Fibroblast of lung (primary cell): ENCODE measurements at regions not wholly inside any gene's neighbourhood (a gene's known extent, or its start where the extent isn't known, plus 50 kb on each side); places are given as distances from the start of the nearest gene placed in this dataset.

Source experiments
- EZH2 ChIP-seq: IDR thresholded peaks from 2 replicates; pipeline ENCODE4 v1.5.1; 2012; ENCODE audit warnings: low read length, control low read depth, mild to moderate bottlenecking; ENCODE audit errors: missing control alignments
- TF ChIP-seq, protein P1 (sequence below), 2 donors: IDR thresholded peaks in 1 of 2; conservative IDR thresholded peaks in 1 of 2; 1 replicate in 1 of 2; 2 replicates in 1 of 2; pipeline ENCODE4 v1.5.1; 2011 to 2012; ENCODE audit warnings: low read length in 2 of 2, control low read depth in 1 of 2, inconsistent platforms in 1 of 2, low read depth in 1 of 2, mild to moderate bottlenecking in 1 of 2

DNA sequence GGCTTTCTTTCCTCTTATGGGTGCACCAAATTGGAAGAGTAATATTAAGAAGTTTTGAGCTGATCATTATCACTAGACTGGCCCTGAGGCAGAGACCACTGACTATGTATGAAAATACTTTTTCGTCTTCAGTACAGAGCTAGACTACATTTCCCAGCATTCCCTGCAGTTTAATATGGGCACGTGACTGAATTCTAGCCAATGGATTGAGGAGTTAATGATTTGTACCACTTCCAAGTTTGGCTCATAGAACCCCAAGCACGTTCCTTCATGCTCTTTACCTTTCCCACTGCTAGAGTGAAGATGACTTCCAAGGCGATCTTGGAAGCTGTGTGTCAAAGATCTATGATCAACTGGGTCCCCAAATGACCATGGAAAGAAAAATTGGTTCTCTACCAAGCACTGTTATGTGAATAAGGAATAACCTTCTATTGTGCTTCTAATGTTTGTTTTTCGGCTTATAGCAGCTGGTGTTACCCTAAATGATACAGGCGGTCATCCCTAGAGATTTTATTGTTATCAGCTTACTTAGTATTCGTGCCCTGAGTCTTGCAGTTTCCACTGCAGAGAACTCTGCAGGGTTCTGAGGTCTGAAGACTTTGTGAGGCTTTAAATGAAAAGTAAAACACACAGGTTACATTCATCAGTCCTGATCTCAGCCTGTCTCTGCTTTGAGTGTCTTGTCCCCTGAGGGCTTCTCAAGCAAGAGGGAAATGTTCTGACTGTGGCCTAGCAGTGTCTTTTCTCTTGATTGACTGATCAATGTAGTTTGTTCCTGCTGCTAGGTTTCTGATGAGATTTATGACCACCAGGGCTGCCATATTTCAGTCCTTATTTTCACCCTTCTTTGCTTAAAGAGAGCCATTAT lies 486.8 kb downstream of the PDCD6IP start:
- TF ChIP-seq, protein P1, sequence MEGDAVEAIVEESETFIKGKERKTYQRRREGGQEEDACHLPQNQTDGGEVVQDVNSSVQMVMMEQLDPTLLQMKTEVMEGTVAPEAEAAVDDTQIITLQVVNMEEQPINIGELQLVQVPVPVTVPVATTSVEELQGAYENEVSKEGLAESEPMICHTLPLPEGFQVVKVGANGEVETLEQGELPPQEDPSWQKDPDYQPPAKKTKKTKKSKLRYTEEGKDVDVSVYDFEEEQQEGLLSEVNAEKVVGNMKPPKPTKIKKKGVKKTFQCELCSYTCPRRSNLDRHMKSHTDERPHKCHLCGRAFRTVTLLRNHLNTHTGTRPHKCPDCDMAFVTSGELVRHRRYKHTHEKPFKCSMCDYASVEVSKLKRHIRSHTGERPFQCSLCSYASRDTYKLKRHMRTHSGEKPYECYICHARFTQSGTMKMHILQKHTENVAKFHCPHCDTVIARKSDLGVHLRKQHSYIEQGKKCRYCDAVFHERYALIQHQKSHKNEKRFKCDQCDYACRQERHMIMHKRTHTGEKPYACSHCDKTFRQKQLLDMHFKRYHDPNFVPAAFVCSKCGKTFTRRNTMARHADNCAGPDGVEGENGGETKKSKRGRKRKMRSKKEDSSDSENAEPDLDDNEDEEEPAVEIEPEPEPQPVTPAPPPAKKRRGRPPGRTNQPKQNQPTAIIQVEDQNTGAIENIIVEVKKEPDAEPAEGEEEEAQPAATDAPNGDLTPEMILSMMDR (conservative IDR thresholded peaks at IDR 0.05 in 1 of 2, IDR thresholded peaks at IDR 0.05 in 1 of 2; ENCODE audit: low read depth in 1 of 2, low read length in 2 of 2): no peak
- no peak for TF ChIP-seq EZH2
